ENCODE measurements at regions not wholly inside any gene's neighbourhood (a gene's known extent, or its start where the extent isn't known, plus 50 kb on each side); places are given as distances from the start of the nearest gene placed in this dataset.

- TF ChIP-seq EP300 (IDR thresholded peaks at IDR 0.05; ENCODE audit: borderline replicate concordance in 1 of 2, low read depth in 1 of 2, low read length in 1 of 2): no peak
- no peak for TF ChIP-seq MAX (IDR thresholded peaks at IDR 0.05; ENCODE audit: low read depth)
- no peak for TF ChIP-seq RAD21 (IDR thresholded peaks at IDR 0.05; ENCODE audit: low read length)
- no peak for TF ChIP-seq FOXM1 (IDR thresholded peaks at IDR 0.05; ENCODE audit: low read depth)
- no peak for TF ChIP-seq CTCF (IDR thresholded peaks at IDR 0.05)
- TF ChIP-seq USF2 (IDR thresholded peaks at IDR 0.05; ENCODE audit: borderline replicate concordance, low read depth, low read length): no peak
- TF ChIP-seq POLR2AphosphoS5 (IDR thresholded peaks at IDR 0.05; ENCODE audit: low read depth, low read length): no peak
- no peak for TF ChIP-seq YY1 (IDR thresholded peaks at IDR 0.05; ENCODE audit: low read depth)
- TF ChIP-seq FOXJ3 (CRISPR knock-in tag; IDR thresholded peaks at IDR 0.05): no peak
Measured at GRCh38 chr22:46090036-46090591, 60.2 kb upstream of the PPARA start.
